Glomerular visceral epithelial cell (primary cell): ENCODE measurements at regions not wholly inside any gene's neighbourhood (a gene's known extent, or its start where the extent isn't known, plus 50 kb on each side); places are given as distances from the start of the nearest gene placed in this dataset.
"Not testable (repeated sequence)": the region's sequence is repeated elsewhere in the genome, so short reads cannot be mapped to it uniquely, and the experiment has no call there.

Experiments used
- DNase-seq: peaks from one replicate; pipeline ENCODE4 v3.0.0-alpha.2; 2016; ENCODE audit errors: extremely low spot score

DNA sequence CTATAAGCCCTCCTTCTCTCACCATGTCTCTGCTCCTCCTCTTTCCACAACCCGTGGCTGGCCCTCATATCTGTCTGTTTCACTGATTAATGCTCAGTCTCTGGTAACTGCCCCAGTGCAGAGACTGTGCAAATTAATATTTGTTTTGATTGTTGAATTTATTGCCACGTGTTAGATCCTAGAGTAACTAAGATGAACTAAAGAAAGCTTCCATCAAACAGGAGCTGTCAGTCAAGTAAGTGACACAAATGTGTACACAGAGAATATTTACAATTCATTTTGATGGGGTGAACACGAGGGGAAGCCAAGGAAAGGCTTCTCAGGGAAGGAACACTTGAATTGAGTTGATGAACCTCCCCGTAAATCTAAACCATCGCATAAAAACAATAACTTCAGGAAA, 182.5 kb downstream of the BAMBI start:
- DNase-seq, result no peak

DNA sequence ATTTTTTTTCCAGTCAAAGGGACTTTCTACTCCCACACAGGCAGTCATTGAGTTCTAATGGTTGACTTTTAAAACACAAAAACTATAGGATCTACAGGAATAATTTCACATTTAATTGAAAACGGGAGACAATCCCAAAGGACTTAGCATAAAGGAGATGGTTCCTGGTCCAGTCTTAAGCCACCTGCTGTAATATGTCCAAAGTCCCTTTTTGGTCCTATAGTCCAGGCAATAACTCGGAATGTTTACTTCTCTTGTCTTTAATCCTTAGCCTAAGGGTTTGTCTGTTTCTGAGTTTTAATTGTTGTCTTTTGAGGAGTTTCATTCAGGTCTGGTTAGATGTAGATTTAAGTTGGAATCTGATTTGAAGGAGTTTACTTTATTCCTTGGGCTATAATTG, 184.9 kb downstream of the BAMBI start:
- no peak for DNase-seq

GRCh38 chr10:28869606-28870201, 192.4 kb downstream of the BAMBI start:
- no peak for DNase-seq

DNA sequence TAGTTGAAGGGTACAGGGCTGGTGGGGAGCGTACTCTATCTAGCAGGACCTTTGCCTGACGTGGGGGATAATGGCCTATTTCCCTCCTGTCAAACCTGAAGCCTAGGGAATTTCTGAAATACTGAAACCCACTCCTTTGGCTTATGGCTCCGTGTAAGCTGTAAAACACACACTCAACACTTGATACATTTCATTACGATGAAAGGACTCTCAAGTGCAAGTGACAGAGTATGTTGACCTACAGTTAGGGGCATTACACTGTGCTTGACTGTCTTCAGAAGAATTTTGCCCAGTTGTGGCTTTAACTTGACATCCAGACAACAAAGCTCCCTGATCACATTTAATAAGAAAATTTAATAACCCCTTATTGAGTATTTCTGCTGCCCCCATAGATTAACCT, 194.3 kb downstream of the BAMBI start:
- no peak for DNase-seq

DNA sequence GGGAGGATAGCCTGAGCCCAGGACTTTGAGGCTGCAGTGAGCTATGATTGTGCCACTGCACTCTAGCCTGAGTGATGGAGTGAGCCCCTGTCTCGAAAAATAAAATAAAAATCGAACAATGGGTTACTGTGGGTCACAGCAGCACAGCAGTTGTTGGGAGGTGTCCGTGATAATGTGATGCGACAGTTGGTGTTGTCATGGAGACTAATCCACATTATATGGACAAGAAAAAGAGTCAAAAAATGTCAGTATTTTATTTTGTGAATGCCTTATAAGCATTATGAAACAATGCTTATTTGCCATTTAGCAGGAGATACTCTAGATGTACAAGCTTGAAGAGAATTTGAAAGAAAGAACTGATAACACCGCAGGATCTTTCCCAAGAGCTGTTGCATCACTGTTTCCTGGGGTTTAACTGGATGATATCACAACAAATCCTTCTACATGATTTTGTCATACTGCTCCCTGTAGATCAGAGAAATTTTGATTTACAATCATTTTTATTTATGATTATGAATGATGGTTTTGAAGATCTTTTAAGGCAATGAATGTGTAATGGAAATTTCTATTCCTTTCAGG, 195.4 kb downstream of the BAMBI start:
- DNase-seq, result no peak

DNA sequence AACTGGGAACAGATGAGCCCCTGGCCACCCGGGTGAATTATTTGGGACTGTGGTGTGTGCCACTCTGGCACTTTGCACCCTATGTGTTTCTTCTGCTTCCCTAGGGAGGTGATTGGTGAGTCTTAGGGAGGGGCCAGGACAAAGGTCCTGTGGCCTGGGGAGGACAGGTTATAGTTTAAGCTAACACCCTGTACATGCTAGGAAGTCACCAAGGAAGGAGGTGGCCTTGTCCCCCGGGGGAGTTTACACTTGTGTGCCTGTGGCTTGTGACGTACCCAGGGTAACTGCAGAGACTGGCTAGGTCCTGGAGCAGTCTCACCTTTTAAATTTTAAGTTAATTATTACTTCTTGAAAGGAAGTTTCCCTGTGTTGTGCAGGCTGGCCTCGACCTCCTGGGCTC, 196.2 kb downstream of the BAMBI start:
- no peak for DNase-seq

DNA sequence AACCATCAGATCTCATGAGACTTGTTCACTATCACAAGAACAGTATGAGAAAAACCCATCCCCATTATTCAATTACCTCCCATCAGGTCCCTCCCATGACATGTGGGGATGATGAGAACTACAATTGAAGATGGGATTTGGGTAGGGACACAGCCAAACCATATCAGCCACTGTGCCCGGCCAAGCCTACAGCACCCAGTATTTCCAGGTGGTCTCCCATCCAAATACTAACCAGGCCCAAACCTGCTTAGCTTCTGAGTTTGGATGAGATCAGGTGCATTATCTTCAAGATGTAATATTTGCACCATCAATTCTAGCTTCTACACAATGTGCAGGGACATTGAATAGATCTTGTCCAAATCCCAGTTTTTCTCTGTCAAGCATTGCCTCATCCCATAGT, 196.9 kb downstream of the BAMBI start:
- no peak for DNase-seq

GRCh38 chr10:28875549-28876081, 198.3 kb downstream of the BAMBI start:
- DNase-seq, result peak; percentile 65

- DNase-seq, result no peak
Observed at GRCh38 chr10:28878236-28878970, 201.1 kb downstream of the BAMBI start.

DNA sequence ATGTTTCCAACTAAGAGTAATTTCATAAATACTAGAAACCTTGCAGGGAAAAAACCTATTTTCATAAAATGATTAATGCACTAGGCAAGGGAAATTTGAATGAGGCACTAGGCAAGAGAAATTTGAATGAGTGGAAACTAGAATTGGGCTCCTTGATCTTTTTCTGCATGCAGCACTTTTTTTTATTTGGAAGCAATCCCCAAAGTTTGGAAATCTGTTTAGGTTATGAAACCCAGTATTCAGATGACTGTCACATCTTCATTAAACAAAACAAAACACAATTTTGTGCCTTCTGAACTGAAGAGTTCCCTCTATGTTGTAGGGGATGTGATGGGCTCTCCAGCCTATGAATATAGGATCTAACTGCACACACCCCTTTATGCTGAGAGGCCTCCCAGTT, 201.9 kb downstream of the BAMBI start:
- DNase-seq, result no peak

DNA sequence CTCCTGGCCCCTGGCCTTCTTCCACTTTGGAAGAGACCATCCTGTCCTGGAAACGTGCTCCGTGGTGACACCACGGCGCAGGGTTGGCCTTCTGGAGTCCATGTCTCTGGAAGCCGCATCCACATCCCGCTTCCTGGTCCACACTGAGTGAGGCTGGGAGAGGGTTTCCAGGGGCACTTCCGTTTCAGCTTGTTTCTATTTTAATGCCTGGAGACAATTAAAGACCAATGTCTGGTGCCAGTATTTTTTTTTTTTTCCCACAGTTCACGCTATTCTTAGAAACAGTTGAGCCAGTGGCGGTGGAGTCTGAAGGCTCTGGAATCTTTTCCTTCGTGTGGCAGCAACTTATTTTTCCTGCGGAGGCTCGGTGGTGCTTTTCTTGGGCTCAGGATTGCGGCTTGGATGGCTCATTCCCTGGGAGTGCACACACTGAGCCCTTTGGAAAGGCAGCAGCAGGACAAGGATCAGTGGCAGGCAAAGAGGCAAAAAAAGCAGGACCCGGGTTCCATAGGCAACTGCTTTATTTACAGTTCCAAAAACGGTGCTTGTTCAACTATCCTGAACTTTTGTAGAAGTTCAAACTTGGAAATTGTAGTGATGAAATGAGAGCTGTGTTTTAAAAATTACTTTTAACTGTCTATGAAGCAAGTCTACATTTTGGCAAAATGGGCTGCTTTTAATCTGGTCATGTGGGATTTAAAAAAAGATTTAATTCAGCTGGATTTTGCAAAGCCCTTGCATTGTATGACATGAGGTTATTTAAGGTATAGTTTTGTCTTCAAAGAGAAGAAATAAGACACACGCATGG, 202.8 kb downstream of the BAMBI start:
- no peak for DNase-seq

GRCh38 chr10:28880683-28880950, 203.3 kb downstream of the BAMBI start:
- DNase-seq, result no peak

GRCh38 chr10:28881171-28881882, 204.0 kb downstream of the BAMBI start:
- DNase-seq, result no peak

- no peak for DNase-seq
Observed at GRCh38 chr10:28883741-28884423, 206.6 kb downstream of the BAMBI start.

GRCh38 chr10:28890121-28890950, 213.0 kb downstream of the BAMBI start:
- no peak for DNase-seq

DNA sequence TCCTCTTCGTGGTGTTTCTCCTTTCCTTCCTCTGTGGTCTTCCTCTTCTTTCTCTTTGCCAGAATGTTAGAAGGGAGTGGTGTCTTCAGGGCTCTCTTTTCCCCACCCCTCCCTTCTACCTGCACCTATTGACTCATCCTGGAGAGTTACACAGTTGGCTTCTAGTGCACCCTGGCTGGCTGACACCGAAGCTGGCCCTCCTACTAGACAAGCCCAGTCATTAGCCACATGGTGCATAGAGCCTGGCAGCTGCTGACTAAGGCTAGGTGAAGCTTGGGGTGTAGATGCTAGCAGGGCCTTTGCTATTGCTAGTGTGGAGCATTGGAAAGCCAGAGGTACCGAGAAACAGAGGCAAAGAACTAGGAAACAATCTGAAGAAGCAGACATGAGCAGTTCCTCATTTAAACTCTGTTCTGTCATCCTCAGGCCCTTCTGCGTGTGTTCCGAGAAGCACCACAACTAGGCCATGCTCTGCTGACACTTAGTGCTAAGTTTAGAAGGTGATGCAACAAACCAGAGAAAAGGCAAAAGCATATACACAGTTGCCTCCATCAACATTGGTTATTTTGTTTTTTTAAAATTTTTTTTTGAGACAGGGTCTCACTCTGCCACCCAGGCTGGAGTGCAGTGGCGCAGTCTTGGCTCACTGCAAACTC, 213.9 kb downstream of the BAMBI start:
- DNase-seq, result no peak

DNA sequence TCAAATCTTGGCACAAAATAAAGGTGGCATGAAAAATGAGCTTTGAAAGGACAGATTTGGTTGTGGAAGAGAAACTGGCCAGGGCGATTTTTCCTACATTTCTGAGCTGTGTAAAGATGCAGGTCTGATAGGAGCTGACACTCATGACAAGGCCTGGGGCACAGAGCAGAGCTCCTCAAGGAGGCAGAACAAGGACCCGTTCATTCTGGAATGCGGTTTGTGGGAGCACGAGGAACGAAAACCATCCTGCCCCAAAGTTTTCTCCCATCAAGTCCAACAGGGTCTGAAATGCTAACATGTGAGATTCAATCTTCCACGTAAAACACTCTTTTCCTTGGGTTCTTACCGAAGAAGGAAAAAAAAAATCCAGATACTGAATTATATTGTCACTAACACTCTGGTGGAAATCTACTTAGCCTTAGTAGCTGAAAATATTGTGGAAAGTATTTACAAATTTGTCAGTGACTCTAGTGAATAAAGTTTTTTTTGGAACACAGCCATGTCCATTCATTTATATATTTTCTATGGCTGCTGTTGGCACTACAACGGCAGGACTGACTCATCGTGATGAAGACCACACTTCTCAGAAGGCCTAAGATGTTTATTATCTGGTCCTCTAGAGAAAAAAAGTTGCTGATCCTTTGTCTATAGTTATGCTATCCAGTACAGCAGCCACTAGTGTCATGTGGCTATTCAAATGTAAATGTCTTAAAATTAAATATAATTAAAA, 215.7 kb downstream of the BAMBI start:
- DNase-seq, result peak; percentile 52

DNA sequence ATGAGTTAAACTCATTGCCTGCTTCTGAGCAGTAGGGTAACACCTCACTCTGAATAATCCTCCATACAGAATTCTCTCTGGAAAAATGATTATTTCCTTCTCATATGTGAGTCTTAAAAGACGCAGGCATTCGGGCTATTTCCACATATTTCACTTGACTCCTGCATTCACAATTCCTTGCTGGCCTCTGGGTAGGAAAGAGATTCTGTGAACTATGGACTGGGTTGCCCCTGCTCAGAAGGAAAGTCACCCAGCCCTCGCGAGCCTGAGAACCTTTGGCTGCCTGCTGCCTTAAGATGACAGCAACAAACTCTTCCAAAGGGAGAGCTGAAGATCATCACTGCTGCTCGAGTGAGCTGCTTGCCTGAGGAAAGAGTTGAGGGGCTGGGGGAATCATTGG, 216.8 kb downstream of the BAMBI start:
- no peak for DNase-seq

DNA sequence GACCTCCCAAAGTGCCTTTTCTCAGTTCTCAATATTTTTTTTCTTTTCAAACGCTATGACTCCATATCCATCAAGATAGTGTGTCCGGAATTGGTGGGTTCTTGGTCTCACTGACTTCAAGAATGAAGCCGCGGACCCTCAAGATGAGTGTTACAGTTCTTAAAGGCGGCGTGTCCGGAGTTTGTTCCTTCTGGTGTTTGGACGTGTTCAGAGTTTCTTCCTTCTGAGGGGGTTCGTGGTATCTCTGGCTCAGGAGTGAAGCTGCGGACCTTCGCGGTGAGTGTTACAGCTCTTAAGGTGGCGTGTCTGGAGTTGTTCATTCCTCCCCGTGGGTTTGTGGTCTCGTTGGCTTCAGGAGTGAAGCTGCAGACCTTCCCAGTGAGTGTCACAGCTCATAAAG, 218.3 kb downstream of the BAMBI start:
- DNase-seq, result not testable (repeated sequence)
